AG04450 (cell line): ENCODE measurements at regions not wholly inside any gene's neighbourhood (a gene's known extent, or its start where the extent isn't known, plus 50 kb on each side); places are given as distances from the start of the nearest gene placed in this dataset.

Experiments used
- CTCF ChIA-PET: fragments of 300-600, 350-600 bp; formaldehyde crosslinking; extraction: SDS; loops from one replicate; lab custom pipeline; 2022; ENCODE audit warnings: antibody characterized with exemption, inconsistent platforms; lab: Charles Lee
- POLR2A ChIA-PET: fragments of 350-600 bp; formaldehyde crosslinking; extraction: SDS; loops from one replicate; lab custom pipeline; 2021; ENCODE audit warnings: antibody characterized with exemption, inconsistent platforms; lab: Yijun Ruan, JAX
- DNase-seq: peaks from one replicate; pipeline ENCODE4 v3.0.0-alpha.2; 2011; ENCODE audit warnings: low read depth, low spot score
- H3K27ac ChIP-seq: one replicate; pipeline ENCODE4 v1.5.1; 2012; ENCODE audit warnings: low read depth, low read length, control low read depth
- H3K27me3 ChIP-seq: one replicate; pipeline ENCODE4 v1.6.0; 2012; ENCODE audit warnings: low read length; ENCODE audit not compliant: control insufficient read depth, insufficient read depth
- H3K4me3 ChIP-seq: 2 replicates; pipeline ENCODE4 v1.5.1; 2011; ENCODE audit warnings: mild to moderate bottlenecking, low read depth, low read length, control low read depth
- H3K9me3 ChIP-seq: 2 replicates; pipeline ENCODE4 v1.5.1; 2012; ENCODE audit warnings: low read length; ENCODE audit not compliant: control insufficient read depth, insufficient read depth
- CTCF ChIP-seq: IDR thresholded peaks from 2 replicates; pipeline ENCODE4 v1.5.1; 2011; ENCODE audit warnings: low read depth, low read length, control low read depth, inconsistent platforms

GRCh38 chrX:106392346-106392745 lies 219.4 kb upstream of the RADX start:
- H3K4me3 ChIP-seq = no peak overlapping the region
- CTCF ChIA-PET = no interaction called here
- no peak for TF ChIP-seq CTCF
- DNase-seq = no peak
- H3K9me3 ChIP-seq = no peaks in the 10 kb centered on the region
- no peaks in the 10 kb centered on the region for H3K27me3 ChIP-seq
- H3K27ac ChIP-seq = no peak overlapping the region
- POLR2A ChIA-PET = no interaction called here

DNA sequence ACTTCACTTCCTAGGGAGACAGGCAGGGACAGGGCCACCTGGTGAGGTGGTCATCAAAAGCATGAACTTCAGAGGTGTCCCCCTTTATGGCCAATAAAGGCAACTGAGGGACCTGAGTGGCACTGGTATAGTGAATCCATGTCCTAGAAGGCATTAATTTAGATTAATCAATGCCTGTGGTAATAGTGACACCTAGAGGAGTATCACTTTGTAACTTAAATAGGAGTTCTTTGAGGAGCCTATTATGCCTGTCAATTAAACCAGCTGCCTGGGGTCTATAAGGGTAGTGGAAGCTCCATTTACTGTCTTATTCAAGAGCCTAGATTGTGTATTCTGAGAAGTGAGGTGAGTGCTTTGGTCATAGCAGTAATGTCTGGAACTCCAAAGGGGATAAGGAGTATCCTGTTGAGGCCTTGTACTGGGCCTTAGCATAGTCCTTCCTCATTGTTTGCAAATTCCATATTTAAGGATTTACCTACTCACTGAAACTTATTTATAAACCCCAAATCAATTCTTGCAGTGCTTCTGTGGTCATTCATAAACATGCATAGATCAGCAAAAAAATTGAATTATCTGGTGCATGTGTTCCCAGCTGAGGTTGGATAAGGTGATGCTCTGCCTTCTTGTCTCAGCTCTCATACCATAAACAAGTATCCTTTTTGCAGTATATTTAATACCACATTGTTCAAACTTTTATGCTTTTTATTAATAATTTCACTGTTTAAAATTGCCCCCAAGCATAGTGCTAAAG lies 213.8 kb upstream of the RADX start:
- Histone ChIP-seq H3K27me3 (no peaks in the 10 kb centered on the region), H3K4me3 (no peak overlapping the region), H3K27ac (no peak overlapping the region), H3K9me3 (no peaks in the 10 kb centered on the region)
- CTCF ChIA-PET = no interaction called here
- TF ChIP-seq CTCF = no peak
- POLR2A ChIA-PET = no interaction called here
- DNase-seq = no peak

- ChIA-PET CTCF (no interaction called here), POLR2A (no interaction called here)
- H3K9me3 ChIP-seq = no peaks in the 10 kb centered on the region
- H3K27me3 ChIP-seq = no peaks in the 10 kb centered on the region
- no peak for DNase-seq
- no peak overlapping the region for H3K4me3 ChIP-seq
- H3K27ac ChIP-seq = no peak overlapping the region
- TF ChIP-seq CTCF = no peak
Observed at GRCh38 chrX:106401965-106402559, 209.7 kb upstream of the RADX start.

- Histone ChIP-seq H3K27ac (no peak overlapping the region), H3K9me3 (no peaks in the 10 kb centered on the region), H3K4me3 (no peak overlapping the region), H3K27me3 (no peaks in the 10 kb centered on the region)
- TF ChIP-seq CTCF = no peak
- POLR2A ChIA-PET = no interaction called here
- no peak for DNase-seq
- CTCF ChIA-PET = interaction anchor here (1.6 kb wide), 1 partner anchor 11 kb away, joined by 8 read pairs; no protein-coding TSS in a partner anchor
Observed at GRCh38 chrX:106404512-106404911, 207.3 kb upstream of the RADX start.

DNA sequence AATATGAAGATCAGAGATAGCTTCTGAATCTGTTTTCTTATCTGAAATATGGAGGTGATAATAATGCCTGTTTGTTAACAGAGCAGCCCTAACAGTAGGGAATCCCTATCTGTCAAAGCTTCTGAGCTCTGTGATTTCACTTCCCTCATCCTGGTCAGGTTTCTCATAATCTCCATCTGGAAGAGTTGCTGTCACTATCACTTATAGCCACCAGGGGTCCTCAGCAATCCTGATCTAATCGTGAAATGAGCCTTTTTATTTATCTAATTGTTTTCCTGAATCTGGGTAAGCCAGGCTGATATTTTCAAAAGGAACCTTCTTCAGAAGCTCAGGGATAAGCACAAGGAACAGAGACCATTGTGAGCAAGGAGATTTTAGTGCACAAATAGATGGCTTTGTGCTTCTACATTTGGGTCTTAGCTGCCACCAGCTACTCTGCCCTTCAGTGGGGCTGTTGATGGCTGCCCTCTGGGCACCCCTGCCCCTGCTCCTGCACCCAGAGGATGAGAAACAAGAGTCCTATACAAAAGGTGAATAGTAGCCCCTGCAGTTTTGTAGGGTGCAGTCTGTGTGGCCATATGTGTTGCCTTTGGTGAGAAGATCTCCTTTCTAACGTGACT lies 196.4 kb upstream of the RADX start:
- Histone ChIP-seq H3K9me3 (no peaks in the 10 kb centered on the region), H3K4me3 (no peak overlapping the region), H3K27ac (no peak overlapping the region), H3K27me3 (no peaks in the 10 kb centered on the region)
- ChIA-PET POLR2A (no interaction called here), CTCF (interaction anchor here (0.6 to 1.7 kb wide), 11 partner anchors 10 to 445 kb away, joined by 3 to 8 read pairs (median 3); no protein-coding TSS in a partner anchor)
- DNase-seq = no peak
- peak; percentile 61 for TF ChIP-seq CTCF
